HEK293 (cell line): ENCODE measurements at regions not wholly inside any gene's neighbourhood (a gene's known extent, or its start where the extent isn't known, plus 50 kb on each side); places are given as distances from the start of the nearest gene placed in this dataset.

Source experiments
- CTCF ChIA-PET: fragments of 350-600 bp; formaldehyde crosslinking; extraction: SDS; loops from one replicate; lab custom pipeline; 2021; ENCODE audit warnings: antibody characterized with exemption; lab: Yijun Ruan, JAX
- POLR2A ChIA-PET: fragments of 300-600 bp; formaldehyde crosslinking; extraction: SDS; loops from one replicate; lab custom pipeline; 2020; ENCODE audit warnings: antibody characterized with exemption, inconsistent platforms; lab: Yijun Ruan, JAX
- H3K27ac ChIP-seq: fragments of 200-500 bp; sonication (Bioruptor generic); 2 replicates; pipeline ENCODE4 v1.5.1; 2014; ENCODE audit warnings: low read depth, low read length, control low read depth, inconsistent platforms; ENCODE audit errors: extremely low read depth
- H3K36me3 ChIP-seq, 2 experiments: fragments of 200-500 bp in 1 of 2; sonication (Bioruptor generic) in 1 of 2; 1 replicate in 1 of 2; 2 replicates in 1 of 2; pipeline ENCODE4 v1.5.1; 2014 to 2017; ENCODE audit warnings: inconsistent platforms in 2 of 2, low read length in 2 of 2; ENCODE audit not compliant: control insufficient read depth in 2 of 2, insufficient read depth in 1 of 2
- H3K4me1 ChIP-seq: fragments of 200-500 bp; sonication (Bioruptor generic); 2 replicates; pipeline ENCODE4 v1.5.1; 2014; ENCODE audit warnings: mild to moderate bottlenecking, low read length, inconsistent platforms; ENCODE audit not compliant: control insufficient read depth, insufficient read depth
- H3K4me3 ChIP-seq: 2 replicates; pipeline ENCODE4 v1.5.1; 2011; ENCODE audit warnings: low read depth, mild to moderate bottlenecking, control low read depth, low read length, moderate library complexity
- H3K9me3 ChIP-seq: fragments of 200-500 bp; sonication (Bioruptor generic); 2 replicates; pipeline ENCODE4 v1.5.1; 2014; ENCODE audit warnings: low read depth, low read length, inconsistent platforms; ENCODE audit not compliant: control insufficient read depth, insufficient read depth
- GLI4 ChIP-seq: fragments of 450-650 bp; formaldehyde crosslinking; IDR thresholded peaks from 2 replicates; pipeline ENCODE4 v1.5.1; 2016; ENCODE audit warnings: missing biosample characterization, missing genetic modification characterization
- KLF16 ChIP-seq: fragments of 450-650 bp; formaldehyde crosslinking; IDR thresholded peaks from 2 replicates; pipeline ENCODE4 v1.5.1; 2017; ENCODE audit warnings: missing biosample characterization, missing genetic modification characterization
- MYNN ChIP-seq: fragments of 450-650 bp; formaldehyde crosslinking; IDR thresholded peaks from 2 replicates; pipeline ENCODE4 v1.5.1; 2016; ENCODE audit warnings: missing biosample characterization, missing genetic modification characterization, borderline replicate concordance
- PBX3 ChIP-seq: sonication (generic); formaldehyde crosslinking; IDR thresholded peaks from 2 replicates; pipeline ENCODE4 v1.8.1; 2022; ENCODE audit warnings: mild to moderate bottlenecking, moderate library complexity, missing genetic modification reagents
- SALL2 ChIP-seq: fragments of 450-650 bp; formaldehyde crosslinking; IDR thresholded peaks from 2 replicates; pipeline ENCODE4 v1.5.0; 2017; ENCODE audit warnings: missing biosample characterization, mild to moderate bottlenecking, missing genetic modification characterization, borderline replicate concordance
- SCRT2 ChIP-seq: fragments of 450-650 bp; formaldehyde crosslinking; IDR thresholded peaks from 2 replicates; pipeline ENCODE4 v1.5.1; 2016; ENCODE audit warnings: missing biosample characterization, missing genetic modification characterization
- TRIM28 ChIP-seq: IDR thresholded peaks from 2 replicates; pipeline ENCODE4 v1.6.1; 2011; ENCODE audit warnings: low read length, control low read depth, borderline replicate concordance
- ZBTB7A ChIP-seq: fragments of 450-650 bp; formaldehyde crosslinking; IDR thresholded peaks from 2 replicates; pipeline ENCODE4 v1.5.1; 2016; ENCODE audit warnings: low read depth, missing biosample characterization, missing genetic modification characterization
- ZNF114 ChIP-seq: fragments of 450-650 bp; formaldehyde crosslinking; IDR thresholded peaks from 2 replicates; pipeline ENCODE4 v1.5.0; 2017; ENCODE audit warnings: missing biosample characterization, missing genetic modification characterization
- ZNF138 ChIP-seq: fragments of 450-650 bp; formaldehyde crosslinking; IDR thresholded peaks from 2 replicates; pipeline ENCODE4 v1.5.1; 2016; ENCODE audit warnings: missing biosample characterization, missing genetic modification characterization, borderline replicate concordance
- ZNF16 ChIP-seq: fragments of 450-650 bp; formaldehyde crosslinking; IDR thresholded peaks from 2 replicates; pipeline ENCODE4 v1.5.1; 2016; ENCODE audit warnings: low read depth, missing biosample characterization, missing genetic modification characterization
- ZNF202 ChIP-seq: fragments of 450-650 bp; formaldehyde crosslinking; IDR thresholded peaks from 2 replicates; pipeline ENCODE4 v1.5.1; 2016; ENCODE audit warnings: missing biosample characterization, missing genetic modification characterization, borderline replicate concordance
- ZNF214 ChIP-seq: fragments of 450-650 bp; formaldehyde crosslinking; IDR thresholded peaks from 2 replicates; pipeline ENCODE4 v1.5.1; 2017; ENCODE audit warnings: missing biosample characterization, mild to moderate bottlenecking, missing genetic modification characterization, borderline replicate concordance
- ZNF398 ChIP-seq: fragments of 450-650 bp; formaldehyde crosslinking; IDR thresholded peaks from 2 replicates; pipeline ENCODE4 v1.5.1; 2017; ENCODE audit warnings: missing biosample characterization, missing genetic modification characterization
- ZNF529 ChIP-seq: fragments of 450-650 bp; formaldehyde crosslinking; IDR thresholded peaks from 2 replicates; pipeline ENCODE4 v1.5.1; 2017; ENCODE audit warnings: missing genetic modification characterization, missing biosample characterization; ENCODE audit not compliant: insufficient replicate concordance
- ZNF530 ChIP-seq: fragments of 450-650 bp; formaldehyde crosslinking; IDR thresholded peaks from 2 replicates; pipeline ENCODE4 v1.5.1; 2016; ENCODE audit warnings: low read depth, missing biosample characterization, missing genetic modification characterization
- ZNF621 ChIP-seq: fragments of 450-650 bp; formaldehyde crosslinking; IDR thresholded peaks from 2 replicates; pipeline ENCODE4 v1.5.1; 2017; ENCODE audit warnings: missing biosample characterization, missing genetic modification characterization
- ZNF664 ChIP-seq: fragments of 450-650 bp; formaldehyde crosslinking; IDR thresholded peaks from 2 replicates; pipeline ENCODE4 v1.5.1; 2016; ENCODE audit warnings: missing biosample characterization, missing genetic modification characterization
- TF ChIP-seq, protein P1 (sequence below): fragments of 450-650 bp; formaldehyde crosslinking; IDR thresholded peaks from 2 replicates; pipeline ENCODE4 v1.5.1; 2016; ENCODE audit warnings: missing biosample characterization, missing genetic modification characterization
- TF ChIP-seq, protein P2 (sequence below): fragments of 450-650 bp; formaldehyde crosslinking; IDR thresholded peaks from 2 replicates; pipeline ENCODE4 v1.5.1; 2016; ENCODE audit warnings: missing biosample characterization, missing genetic modification characterization, borderline replicate concordance
- TF ChIP-seq, protein P3 (sequence below): fragments of 450-650 bp; formaldehyde crosslinking; IDR thresholded peaks from 2 replicates; pipeline ENCODE4 v1.5.1; 2017; ENCODE audit warnings: missing biosample characterization, missing genetic modification characterization

DNA sequence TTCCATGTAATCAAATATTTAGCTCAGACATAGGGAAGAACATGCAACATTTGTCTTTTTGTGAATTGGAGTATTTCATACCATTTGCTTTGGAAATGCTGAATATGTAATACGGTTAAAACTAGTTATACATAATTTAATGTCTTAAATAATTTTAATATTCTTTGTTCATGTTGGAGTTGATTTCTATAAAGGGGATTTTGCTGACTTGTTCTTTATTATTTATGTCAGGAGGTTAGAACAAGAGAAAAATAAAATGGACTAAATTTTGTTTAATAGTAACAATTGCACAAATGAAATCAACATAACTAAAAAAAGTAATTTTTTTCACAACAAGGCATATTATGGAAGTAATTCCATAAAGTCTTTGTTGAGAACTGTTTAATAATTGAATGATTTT is 170.0 kb upstream of the CDH18 start:
- no peaks in the 10 kb centered on the region for H3K36me3 ChIP-seq
- no peaks in the 10 kb centered on the region for H3K9me3 ChIP-seq
- POLR2A ChIA-PET, result no interaction called here
- no peaks in the 10 kb centered on the region for H3K4me1 ChIP-seq
- H3K27ac ChIP-seq, result no peak overlapping the region
- no peak overlapping the region for H3K4me3 ChIP-seq
- CTCF ChIA-PET, result interaction anchor here (0.7 kb wide), 1 partner anchor 1015 kb away, joined by 3 read pairs; no protein-coding TSS in a partner anchor
- TF ChIP-seq ZNF138 (tag by site-specific recombination), result no peak

GRCh38 chr5:20157089-20157488 is 169.1 kb upstream of the CDH18 start:
- no peaks in the 10 kb centered on the region for H3K4me1 ChIP-seq
- no peaks in the 10 kb centered on the region for H3K9me3 ChIP-seq
- no peak overlapping the region for H3K4me3 ChIP-seq
- CTCF ChIA-PET, result interaction anchor here (1.0 kb wide), 1 partner anchor 11 kb away, joined by 4 read pairs; no protein-coding TSS in a partner anchor
- no peak overlapping the region for H3K27ac ChIP-seq
- TF ChIP-seq ZNF202 (no peak), ZNF530 (tag by site-specific recombination) (no peak), KLF16 (tag by site-specific recombination) (no peak), ZNF214 (no peak), GLI4 (tag by site-specific recombination) (no peak), ZBTB7A (tag by site-specific recombination) (no peak), MYNN (tag by site-specific recombination) (no peak), SALL2 (tag by site-specific recombination) (no peak), ZNF398 (tag by site-specific recombination) (no peak), ZNF529 (no peak), ZNF621 (tag by site-specific recombination) (no peak), PBX3 (CRISPR knock-in tag) (no peak), ZNF664 (no peak), TRIM28 (no peak), ZNF114 (tag by site-specific recombination) (no peak), SCRT2 (tag by site-specific recombination) (no peak), ZNF16 (no peak)
- TF ChIP-seq, protein P1, sequence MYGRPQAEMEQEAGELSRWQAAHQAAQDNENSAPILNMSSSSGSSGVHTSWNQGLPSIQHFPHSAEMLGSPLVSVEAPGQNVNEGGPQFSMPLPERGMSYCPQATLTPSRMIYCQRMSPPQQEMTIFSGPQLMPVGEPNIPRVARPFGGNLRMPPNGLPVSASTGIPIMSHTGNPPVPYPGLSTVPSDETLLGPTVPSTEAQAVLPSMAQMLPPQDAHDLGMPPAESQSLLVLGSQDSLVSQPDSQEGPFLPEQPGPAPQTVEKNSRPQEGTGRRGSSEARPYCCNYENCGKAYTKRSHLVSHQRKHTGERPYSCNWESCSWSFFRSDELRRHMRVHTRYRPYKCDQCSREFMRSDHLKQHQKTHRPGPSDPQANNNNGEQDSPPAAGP (tag by site-specific recombination), result no peak
- TF ChIP-seq, protein P2, sequence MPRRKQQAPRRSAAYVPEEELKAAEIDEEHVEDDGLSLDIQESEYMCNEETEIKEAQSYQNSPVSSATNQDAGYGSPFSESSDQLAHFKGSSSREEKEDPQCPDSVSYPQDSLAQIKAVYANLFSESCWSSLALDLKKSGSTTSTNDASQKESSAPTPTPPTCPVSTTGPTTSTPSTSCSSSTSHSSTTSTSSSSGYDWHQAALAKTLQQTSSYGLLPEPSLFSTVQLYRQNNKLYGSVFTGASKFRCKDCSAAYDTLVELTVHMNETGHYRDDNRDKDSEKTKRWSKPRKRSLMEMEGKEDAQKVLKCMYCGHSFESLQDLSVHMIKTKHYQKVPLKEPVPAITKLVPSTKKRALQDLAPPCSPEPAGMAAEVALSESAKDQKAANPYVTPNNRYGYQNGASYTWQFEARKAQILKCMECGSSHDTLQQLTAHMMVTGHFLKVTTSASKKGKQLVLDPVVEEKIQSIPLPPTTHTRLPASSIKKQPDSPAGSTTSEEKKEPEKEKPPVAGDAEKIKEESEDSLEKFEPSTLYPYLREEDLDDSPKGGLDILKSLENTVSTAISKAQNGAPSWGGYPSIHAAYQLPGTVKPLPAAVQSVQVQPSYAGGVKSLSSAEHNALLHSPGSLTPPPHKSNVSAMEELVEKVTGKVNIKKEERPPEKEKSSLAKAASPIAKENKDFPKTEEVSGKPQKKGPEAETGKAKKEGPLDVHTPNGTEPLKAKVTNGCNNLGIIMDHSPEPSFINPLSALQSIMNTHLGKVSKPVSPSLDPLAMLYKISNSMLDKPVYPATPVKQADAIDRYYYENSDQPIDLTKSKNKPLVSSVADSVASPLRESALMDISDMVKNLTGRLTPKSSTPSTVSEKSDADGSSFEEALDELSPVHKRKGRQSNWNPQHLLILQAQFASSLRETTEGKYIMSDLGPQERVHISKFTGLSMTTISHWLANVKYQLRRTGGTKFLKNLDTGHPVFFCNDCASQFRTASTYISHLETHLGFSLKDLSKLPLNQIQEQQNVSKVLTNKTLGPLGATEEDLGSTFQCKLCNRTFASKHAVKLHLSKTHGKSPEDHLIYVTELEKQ, result no peak
- TF ChIP-seq, protein P3, sequence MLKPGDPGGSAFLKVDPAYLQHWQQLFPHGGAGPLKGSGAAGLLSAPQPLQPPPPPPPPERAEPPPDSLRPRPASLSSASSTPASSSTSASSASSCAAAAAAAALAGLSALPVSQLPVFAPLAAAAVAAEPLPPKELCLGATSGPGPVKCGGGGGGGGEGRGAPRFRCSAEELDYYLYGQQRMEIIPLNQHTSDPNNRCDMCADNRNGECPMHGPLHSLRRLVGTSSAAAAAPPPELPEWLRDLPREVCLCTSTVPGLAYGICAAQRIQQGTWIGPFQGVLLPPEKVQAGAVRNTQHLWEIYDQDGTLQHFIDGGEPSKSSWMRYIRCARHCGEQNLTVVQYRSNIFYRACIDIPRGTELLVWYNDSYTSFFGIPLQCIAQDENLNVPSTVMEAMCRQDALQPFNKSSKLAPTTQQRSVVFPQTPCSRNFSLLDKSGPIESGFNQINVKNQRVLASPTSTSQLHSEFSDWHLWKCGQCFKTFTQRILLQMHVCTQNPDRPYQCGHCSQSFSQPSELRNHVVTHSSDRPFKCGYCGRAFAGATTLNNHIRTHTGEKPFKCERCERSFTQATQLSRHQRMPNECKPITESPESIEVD (tag by site-specific recombination), result no peak
- TF ChIP-seq, all 188 proteins: peak for 0
- H3K36me3 ChIP-seq, result no peaks in the 10 kb centered on the region
- POLR2A ChIA-PET, result no interaction called here
